ENCODE measurements at regions not wholly inside any gene's neighbourhood (a gene's known extent, or its start where the extent isn't known, plus 50 kb on each side); places are given as distances from the start of the nearest gene placed in this dataset.
"Not testable (repeated sequence)": the region's sequence is repeated elsewhere in the genome, so short reads cannot be mapped to it uniquely, and the experiment has no call there.

DNA sequence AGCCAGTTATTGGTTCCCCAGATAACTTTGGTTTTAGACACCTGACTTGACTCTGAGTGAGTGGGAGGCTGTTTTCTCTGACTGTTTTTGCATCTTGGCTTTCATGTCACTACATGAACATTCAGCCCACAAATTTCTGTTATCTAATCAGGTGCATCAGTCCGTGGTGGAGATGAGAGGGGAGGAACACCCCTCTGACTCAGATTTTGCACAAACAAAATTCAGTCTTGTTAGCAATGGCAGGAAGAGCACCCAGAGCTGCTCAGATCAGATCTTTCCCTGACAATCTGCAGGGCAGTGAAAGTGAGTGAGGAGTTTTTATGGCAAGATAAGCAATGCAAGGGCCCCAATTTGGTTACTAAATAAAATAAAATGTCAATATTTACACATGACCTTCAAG is 307.2 kb upstream of the NOTCH2NLA start:
- H3K9me3 Mint-ChIP-seq (ENCODE audit: insufficient read depth); H2AFZ ChIP-seq (ENCODE audit: insufficient read depth, low read depth, low read length, poor library complexity, severe bottlenecking): not testable (repeated sequence)
- WGBS (ENCODE audit: insufficient coverage), result no CpG with 5 or more reads among the region's 1 CpG

DNA sequence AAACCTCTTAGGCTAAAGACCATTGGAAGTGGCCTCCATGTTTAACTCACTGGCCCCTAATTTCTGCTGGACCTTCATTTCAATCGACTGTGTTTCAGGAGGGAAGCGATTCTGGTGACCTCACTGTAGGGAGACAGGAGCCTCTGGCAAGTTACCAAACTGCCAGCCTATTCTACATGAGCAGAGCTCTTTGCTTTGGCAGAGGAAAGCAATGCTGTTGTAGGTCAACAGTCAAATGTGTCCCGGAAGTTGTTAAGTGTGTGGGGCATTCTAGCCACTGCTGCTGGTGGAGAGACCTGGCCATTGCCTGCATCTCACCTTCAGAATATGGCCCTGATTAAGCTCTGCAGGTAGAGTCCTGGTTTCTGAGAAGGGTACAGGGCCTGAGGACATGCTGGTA is 306.8 kb upstream of the NOTCH2NLA start:
- not testable (repeated sequence) for H3K4me1 ChIP-seq (ENCODE audit: control insufficient read depth in 2 of 2, insufficient read depth in 2 of 2, low read length in 2 of 2); H3K4me1 Mint-ChIP-seq

More for the DNA sequence above, 307.2 kb upstream of the NOTCH2NLA start:
- H3K4me2 ChIP-seq (replicated peaks; ENCODE audit: low read depth, low read length, poor library complexity, severe bottlenecking); H3K4me1 Mint-ChIP-seq; H3K36me3 ChIP-seq (replicated peaks in 1 of 2; ENCODE audit: control extremely low read depth in 1 of 2, control insufficient read depth in 1 of 2, extremely low read depth in 1 of 2, insufficient read depth in 2 of 2, low read length in 1 of 2); H3K79me2 ChIP-seq (ENCODE audit: control insufficient read depth, insufficient read depth, low read length); H3K27ac ChIP-seq (ENCODE audit: low read length in 2 of 2); H3K4me1 ChIP-seq (ENCODE audit: control insufficient read depth in 2 of 2, insufficient read depth in 2 of 2, low read length in 2 of 2); DNase-seq; H3K27me3 Mint-ChIP-seq; H3K27me3 ChIP-seq (replicated peaks in 1 of 4; ENCODE audit: control extremely low read depth in 1 of 4, control insufficient read depth in 3 of 4, insufficient read depth in 4 of 4, low read length in 3 of 4); H3K9ac ChIP-seq (ENCODE audit: low read length); POLR2A ChIA-PET; H3K4me3 ChIP-seq (ENCODE audit: control extremely low read depth in 1 of 5, extremely low read depth in 1 of 5, insufficient read depth in 1 of 5, low read depth in 2 of 5, low read length in 4 of 5); ATAC-seq (ENCODE audit: low read depth); H4K20me1 ChIP-seq (ENCODE audit: control insufficient read depth, insufficient read depth, low read length, poor library complexity, severe bottlenecking); intact Hi-C loops (cut with micrococcal nuclease); H3K27ac Mint-ChIP-seq; CTCF ChIA-PET; H3K9me3 ChIP-seq (ENCODE audit: control extremely low read depth in 1 of 3, control insufficient read depth in 2 of 3, insufficient read depth in 1 of 3, low read length in 2 of 3); H3K4me3 Mint-ChIP-seq: not testable (repeated sequence)

DNA sequence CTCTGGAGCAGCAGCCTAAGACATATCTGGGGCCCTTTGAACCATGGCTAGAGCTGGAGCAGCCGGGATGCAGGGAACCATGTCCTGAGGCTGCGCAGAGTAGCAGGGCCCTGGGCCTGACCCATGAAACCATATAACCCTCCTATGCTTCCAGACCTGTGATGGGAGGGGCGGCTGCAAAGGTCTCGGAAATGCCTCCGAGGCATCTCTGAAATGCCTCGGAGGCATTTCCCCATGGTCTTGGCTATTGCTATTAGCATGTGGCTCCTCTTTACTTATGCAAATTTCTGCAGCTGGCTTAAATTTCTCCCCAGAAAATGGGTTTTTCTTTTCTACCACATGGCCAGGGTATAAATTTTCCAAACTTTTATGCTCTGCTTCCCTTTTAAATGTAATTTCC is 302.1 kb upstream of the NOTCH2NLA start:
- H2AFZ ChIP-seq (ENCODE audit: insufficient read depth, low read depth, low read length, poor library complexity, severe bottlenecking); H4K20me1 ChIP-seq (ENCODE audit: control insufficient read depth, insufficient read depth, low read length, poor library complexity, severe bottlenecking); H3K4me3 ChIP-seq (ENCODE audit: control extremely low read depth in 1 of 5, extremely low read depth in 1 of 5, insufficient read depth in 1 of 5, low read depth in 2 of 5, low read length in 4 of 5); H3K27me3 Mint-ChIP-seq; H3K9me3 ChIP-seq (ENCODE audit: control extremely low read depth in 1 of 3, control insufficient read depth in 2 of 3, insufficient read depth in 1 of 3, low read length in 2 of 3); H3K79me2 ChIP-seq (ENCODE audit: control insufficient read depth, insufficient read depth, low read length); H3K27ac ChIP-seq (ENCODE audit: low read length in 2 of 2); H3K27me3 ChIP-seq (replicated peaks in 1 of 4; ENCODE audit: control extremely low read depth in 1 of 4, control insufficient read depth in 3 of 4, insufficient read depth in 4 of 4, low read length in 3 of 4); ATAC-seq (ENCODE audit: low read depth); H3K4me3 Mint-ChIP-seq; H3K9me3 Mint-ChIP-seq (ENCODE audit: insufficient read depth); H3K27ac Mint-ChIP-seq; H3K4me1 ChIP-seq (ENCODE audit: control insufficient read depth in 2 of 2, insufficient read depth in 2 of 2, low read length in 2 of 2); H3K9ac ChIP-seq (ENCODE audit: low read length); H3K36me3 ChIP-seq (replicated peaks in 1 of 2; ENCODE audit: control extremely low read depth in 1 of 2, control insufficient read depth in 1 of 2, extremely low read depth in 1 of 2, insufficient read depth in 2 of 2, low read length in 1 of 2); H3K4me1 Mint-ChIP-seq; CTCF ChIA-PET; POLR2A ChIA-PET; DNase-seq; H3K4me2 ChIP-seq (replicated peaks; ENCODE audit: low read depth, low read length, poor library complexity, severe bottlenecking); intact Hi-C loops (cut with micrococcal nuclease): not testable (repeated sequence)
- no CpG with 5 or more reads among the region's 6 CpGs for WGBS (ENCODE audit: insufficient coverage)

More for the DNA sequence above, 306.8 kb upstream of the NOTCH2NLA start:
- H3K9ac ChIP-seq (ENCODE audit: low read length); H3K4me3 ChIP-seq (ENCODE audit: control extremely low read depth in 1 of 5, extremely low read depth in 1 of 5, insufficient read depth in 1 of 5, low read depth in 2 of 5, low read length in 4 of 5); ATAC-seq (ENCODE audit: low read depth); H3K9me3 Mint-ChIP-seq (ENCODE audit: insufficient read depth); H3K27ac ChIP-seq (ENCODE audit: low read length in 2 of 2); H3K9me3 ChIP-seq (ENCODE audit: control extremely low read depth in 1 of 3, control insufficient read depth in 2 of 3, insufficient read depth in 1 of 3, low read length in 2 of 3); H3K27me3 Mint-ChIP-seq; H3K36me3 ChIP-seq (replicated peaks in 1 of 2; ENCODE audit: control extremely low read depth in 1 of 2, control insufficient read depth in 1 of 2, extremely low read depth in 1 of 2, insufficient read depth in 2 of 2, low read length in 1 of 2); intact Hi-C loops (cut with micrococcal nuclease); H3K27me3 ChIP-seq (replicated peaks in 1 of 4; ENCODE audit: control extremely low read depth in 1 of 4, control insufficient read depth in 3 of 4, insufficient read depth in 4 of 4, low read length in 3 of 4); H4K20me1 ChIP-seq (ENCODE audit: control insufficient read depth, insufficient read depth, low read length, poor library complexity, severe bottlenecking); H3K4me3 Mint-ChIP-seq; H2AFZ ChIP-seq (ENCODE audit: insufficient read depth, low read depth, low read length, poor library complexity, severe bottlenecking); H3K4me2 ChIP-seq (replicated peaks; ENCODE audit: low read depth, low read length, poor library complexity, severe bottlenecking); DNase-seq; CTCF ChIA-PET; H3K79me2 ChIP-seq (ENCODE audit: control insufficient read depth, insufficient read depth, low read length); POLR2A ChIA-PET; H3K27ac Mint-ChIP-seq: not testable (repeated sequence)
- no CpG with 5 or more reads among the region's 3 CpGs for WGBS (ENCODE audit: insufficient coverage)

DNA sequence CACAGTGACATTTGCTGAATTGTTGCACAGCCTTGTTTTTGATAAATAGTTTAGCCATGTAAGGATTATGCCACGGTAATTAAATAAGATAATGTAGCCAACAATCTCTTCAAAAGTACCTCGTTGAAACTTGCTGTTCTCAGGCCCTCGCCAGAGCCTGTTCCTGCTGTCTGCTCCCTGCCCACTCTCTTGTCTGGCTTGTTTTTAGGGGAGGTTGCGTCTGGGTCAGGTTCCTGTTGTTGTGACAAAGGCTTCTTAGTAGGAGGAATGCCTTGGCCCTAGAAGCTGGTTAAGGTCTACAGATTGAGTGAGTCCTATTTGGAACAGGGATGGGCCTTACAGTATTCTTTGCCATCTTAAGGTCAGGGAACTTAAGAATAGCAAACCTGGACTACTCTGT is 294.0 kb upstream of the NOTCH2NLA start:
- H3K36me3 ChIP-seq (replicated peaks in 1 of 2; ENCODE audit: control extremely low read depth in 1 of 2, control insufficient read depth in 1 of 2, extremely low read depth in 1 of 2, insufficient read depth in 2 of 2, low read length in 1 of 2); H3K4me2 ChIP-seq (replicated peaks; ENCODE audit: low read depth, low read length, poor library complexity, severe bottlenecking); H3K9ac ChIP-seq (ENCODE audit: low read length); H3K4me3 ChIP-seq (ENCODE audit: control extremely low read depth in 1 of 5, extremely low read depth in 1 of 5, insufficient read depth in 1 of 5, low read depth in 2 of 5, low read length in 4 of 5); H4K20me1 ChIP-seq (ENCODE audit: control insufficient read depth, insufficient read depth, low read length, poor library complexity, severe bottlenecking); H3K4me3 Mint-ChIP-seq; H3K27ac Mint-ChIP-seq; H3K27me3 ChIP-seq (replicated peaks in 1 of 4; ENCODE audit: control extremely low read depth in 1 of 4, control insufficient read depth in 3 of 4, insufficient read depth in 4 of 4, low read length in 3 of 4); H3K9me3 Mint-ChIP-seq (ENCODE audit: insufficient read depth); H3K79me2 ChIP-seq (ENCODE audit: control insufficient read depth, insufficient read depth, low read length); H3K27me3 Mint-ChIP-seq; H3K27ac ChIP-seq (ENCODE audit: low read length in 2 of 2); ATAC-seq (ENCODE audit: low read depth); CTCF ChIA-PET; intact Hi-C loops (cut with micrococcal nuclease); H3K4me1 Mint-ChIP-seq; POLR2A ChIA-PET; DNase-seq; H2AFZ ChIP-seq (ENCODE audit: insufficient read depth, low read depth, low read length, poor library complexity, severe bottlenecking); H3K4me1 ChIP-seq (ENCODE audit: control insufficient read depth in 2 of 2, insufficient read depth in 2 of 2, low read length in 2 of 2); H3K9me3 ChIP-seq (ENCODE audit: control extremely low read depth in 1 of 3, control insufficient read depth in 2 of 3, insufficient read depth in 1 of 3, low read length in 2 of 3): not testable (repeated sequence)
- WGBS (ENCODE audit: insufficient coverage), result no CpG with 5 or more reads among the region's 4 CpGs

Measured in B cell (primary cell).